H1 (cell line): ENCODE measurements at regions not wholly inside any gene's neighbourhood (a gene's known extent, or its start where the extent isn't known, plus 50 kb on each side); places are given as distances from the start of the nearest gene placed in this dataset.

Source experiments
- CTCF ChIA-PET: fragments of 300-600 bp; sonication (Branson Sonifier 250); formaldehyde crosslinking; loops from one replicate; lab custom pipeline; 2021; ENCODE audit not compliant: partially characterized antibody; lab: Charles Lee
- POLR2A ChIA-PET: fragments of 300-600 bp; sonication (Branson Sonifier 250); formaldehyde crosslinking; loops from one replicate; lab custom pipeline; 2021; ENCODE audit warnings: inconsistent platforms; ENCODE audit not compliant: partially characterized antibody; lab: Charles Lee
- DNase-seq, 2 experiments: peaks; one replicate each; pipeline versions ENCODE4 v3.0.0 to v3.0.0-alpha.2; 2010 to 2022; ENCODE audit warnings: low spot score in 2 of 2, low read depth in 1 of 2, mixed read lengths in 1 of 2
- FAIRE-seq: peaks from 2 replicates; lab custom pipeline; 2011; peaks lifted over from hg19 to GRCh38; lab: Jason Lieb, UNC
- H2AFZ ChIP-seq: 2 replicates; pipeline ENCODE4 v1.8.1; 2012; ENCODE audit warnings: low read length, inconsistent platforms
- H2AK5ac ChIP-seq: 2 replicates; pipeline ENCODE4 v1.6.1; 2013; ENCODE audit warnings: low read depth, low read length
- H2BK120ac ChIP-seq: replicated peaks from 2 replicates; pipeline ENCODE3; 2013; ENCODE audit warnings: low read depth, low read length, inconsistent platforms
- H2BK12ac ChIP-seq: 2 replicates; pipeline ENCODE4 v1.6.1; 2013; ENCODE audit warnings: low read depth, low read length
- H2BK15ac ChIP-seq: 2 replicates; pipeline ENCODE4 v1.6.1; 2013; ENCODE audit warnings: low read length
- H2BK20ac ChIP-seq: 2 replicates; pipeline ENCODE4 v1.6.1; 2013; ENCODE audit warnings: low read length
- H2BK5ac ChIP-seq: 2 replicates; pipeline ENCODE4 v1.6.1; 2013; ENCODE audit warnings: low read depth, low read length
- H3K14ac ChIP-seq: 2 replicates; pipeline ENCODE4 v1.6.1; 2013; ENCODE audit warnings: inconsistent platforms; ENCODE audit not compliant: insufficient read length
- H3K18ac ChIP-seq: 2 replicates; pipeline ENCODE4 v1.6.1; 2013; ENCODE audit warnings: low read length; ENCODE audit errors: extremely low read depth
- H3K23ac ChIP-seq: 2 replicates; pipeline ENCODE4 v1.6.1; 2013; ENCODE audit warnings: inconsistent platforms; ENCODE audit not compliant: insufficient read length
- H3K23me2 ChIP-seq: 2 replicates; pipeline ENCODE4 v1.6.1; 2013; ENCODE audit warnings: low read depth, low read length
- H3K27ac ChIP-seq: 2 replicates; pipeline ENCODE4 v1.6.1; 2011; ENCODE audit warnings: low read depth, low read length, inconsistent platforms
- H3K27me3 ChIP-seq, 4 experiments: replicated peaks in 1 of 4; 1 replicate in 1 of 4; 2 replicates in 3 of 4; pipeline versions ENCODE4 v1.6.1 to v1.8.1; 2011 to 2013; ENCODE audit warnings: low read length in 3 of 4, mild to moderate bottlenecking in 3 of 4, inconsistent platforms in 2 of 4, mixed read lengths in 2 of 4, moderate library complexity in 1 of 4; ENCODE audit not compliant: control insufficient read depth in 3 of 4, insufficient read depth in 3 of 4; ENCODE audit errors: extremely low read depth in 1 of 4
- H3K36me3 ChIP-seq, 4 experiments: 2 replicates each; pipeline versions ENCODE4 v1.6.1 to v1.8.1; 2011 to 2013; ENCODE audit warnings: mild to moderate bottlenecking in 4 of 4, low read length in 3 of 4, moderate library complexity in 2 of 4, control low read depth in 1 of 4, inconsistent platforms in 1 of 4; ENCODE audit not compliant: insufficient read depth in 4 of 4, control insufficient read depth in 2 of 4
- H3K4ac ChIP-seq: replicated peaks from 2 replicates; pipeline ENCODE3; 2013; ENCODE audit warnings: low read length, low read depth, mixed read lengths, inconsistent platforms; ENCODE audit not compliant: insufficient read length
- H3K4me1 ChIP-seq, 4 experiments: replicated peaks in 1 of 4; 1 replicate in 1 of 4; 2 replicates in 3 of 4; pipeline versions ENCODE4 v1.6.1 to v1.8.1; 2011 to 2013; ENCODE audit warnings: low read length in 3 of 4, inconsistent platforms in 2 of 4, mixed read lengths in 1 of 4; ENCODE audit not compliant: insufficient read depth in 4 of 4, control insufficient read depth in 3 of 4
- H3K4me2 ChIP-seq, 2 experiments: 2 replicates each; pipeline versions ENCODE4 v1.6.1 to v1.8.1; 2011 to 2013; ENCODE audit warnings: low read depth in 2 of 2, low read length in 2 of 2, control low read depth in 1 of 2, inconsistent platforms in 1 of 2, mild to moderate bottlenecking in 1 of 2; ENCODE audit not compliant: insufficient read depth in 1 of 2
- H3K4me3 ChIP-seq, 4 experiments: fragments of 200-600, 300-600 bp in 1 of 4; sonication (generic), shearing (Covaris generic), sonication (Bioruptor Twin) in 1 of 4; 2 replicates each; pipeline versions ENCODE4 v1.5.1 to v1.8.1; 2011 to 2016; ENCODE audit warnings: low read length in 4 of 4, low read depth in 3 of 4, control low read depth in 2 of 4, inconsistent platforms in 2 of 4, mild to moderate bottlenecking in 2 of 4, mixed read lengths in 1 of 4, moderate library complexity in 1 of 4; ENCODE audit not compliant: insufficient read depth in 2 of 4; ENCODE audit errors: extremely low read depth in 1 of 4
- H3K56ac ChIP-seq: replicated peaks from 2 replicates; pipeline ENCODE3; 2013; ENCODE audit warnings: low read depth, mild to moderate bottlenecking, mixed read lengths, low read length, inconsistent platforms; ENCODE audit not compliant: insufficient read length
- H3K79me1 ChIP-seq: 2 replicates; pipeline ENCODE4 v1.6.1; 2013; ENCODE audit warnings: low read depth, low read length, control low read depth
- H3K79me2 ChIP-seq, 2 experiments: 2 replicates each; pipeline versions ENCODE4 v1.6.1 to v1.8.1; 2012 to 2013; ENCODE audit warnings: low read length in 2 of 2, mild to moderate bottlenecking in 2 of 2, inconsistent platforms in 1 of 2; ENCODE audit not compliant: insufficient read depth in 2 of 2, control insufficient read depth in 1 of 2
- H3K9ac ChIP-seq, 4 experiments: replicated peaks in 1 of 4; 1 replicate in 1 of 4; 2 replicates in 3 of 4; pipeline versions ENCODE4 v1.6.1 to v1.8.1; 2011 to 2013; ENCODE audit warnings: low read depth in 3 of 4, low read length in 3 of 4, control low read depth in 2 of 4, mild to moderate bottlenecking in 2 of 4, moderate library complexity in 2 of 4, inconsistent platforms in 1 of 4; ENCODE audit errors: extremely low read depth in 1 of 4
- H3K9me3 ChIP-seq, 2 experiments: 2 replicates each; pipeline versions ENCODE4 v1.6.1 to v1.8.1; 2012 to 2013; ENCODE audit warnings: mild to moderate bottlenecking in 2 of 2, moderate library complexity in 2 of 2, control low read depth in 1 of 2, inconsistent platforms in 1 of 2, low read depth in 1 of 2, low read length in 1 of 2, mixed read lengths in 1 of 2; ENCODE audit not compliant: insufficient read depth in 2 of 2
- H4K20me1 ChIP-seq, 2 experiments: replicated peaks in 1 of 2; 2 replicates each; pipeline versions ENCODE3 to v1.8.1; 2011 to 2013; ENCODE audit warnings: inconsistent platforms in 2 of 2, low read length in 2 of 2, mild to moderate bottlenecking in 1 of 2; ENCODE audit not compliant: insufficient read depth in 2 of 2, control insufficient read depth in 1 of 2
- H4K5ac ChIP-seq: 2 replicates; pipeline ENCODE4 v1.6.1; 2013; ENCODE audit warnings: low read length, low read depth, mixed read lengths, inconsistent platforms; ENCODE audit not compliant: insufficient read length
- H4K8ac ChIP-seq: 2 replicates; pipeline ENCODE4 v1.8.0; 2013; ENCODE audit warnings: mild to moderate bottlenecking, moderate library complexity, low read length, inconsistent platforms; ENCODE audit not compliant: insufficient read depth; ENCODE audit errors: extremely low read depth
- H4K91ac ChIP-seq: replicated peaks from 2 replicates; pipeline ENCODE3; 2013; ENCODE audit warnings: low read length, mixed read lengths, inconsistent platforms; ENCODE audit not compliant: insufficient read length
- ASH2L ChIP-seq: fragments of 200-600, 300-600 bp; sonication (generic); IDR thresholded peaks from one replicate; pipeline ENCODE4 v1.7.1; 2017; ENCODE audit warnings: low read length
- BCL11A ChIP-seq, 2 experiments: IDR thresholded peaks; one replicate each; pipeline ENCODE4 v1.6.1; 2011; ENCODE audit warnings: low read depth in 2 of 2, low read length in 2 of 2, mild to moderate bottlenecking in 2 of 2
- CBX8 ChIP-seq: fragments of 300-800, 300-1000 bp; sonication (generic); IDR thresholded peaks from 2 replicates; pipeline ENCODE4 v1.7.1; 2016; ENCODE audit warnings: low read depth, low read length, borderline replicate concordance
- CHD2 ChIP-seq: IDR thresholded peaks from 2 replicates; pipeline ENCODE4 v1.6.1; 2012; ENCODE audit warnings: low read length, improper control_type of control experiment
- CTBP2 ChIP-seq: IDR thresholded peaks from 2 replicates; pipeline ENCODE4 v1.7.0; 2011; ENCODE audit warnings: borderline replicate concordance, mild to moderate bottlenecking, moderate library complexity, mixed read lengths, low read length; ENCODE audit not compliant: insufficient read depth, insufficient read length
- HDAC6 ChIP-seq: IDR thresholded peaks from one replicate; pipeline ENCODE4 v1.7.1; 2012; ENCODE audit warnings: low read depth, mild to moderate bottlenecking, inconsistent platforms, low read length, moderate library complexity
- JUN ChIP-seq: IDR thresholded peaks from 2 replicates; pipeline ENCODE4 v1.6.1; 2011; ENCODE audit warnings: low read depth, mild to moderate bottlenecking, improper control_type of control experiment, low read length
- KDM1A ChIP-seq: fragments of 200-600, 300-600 bp; sonication (generic); IDR thresholded peaks from 2 replicates; pipeline ENCODE4 v1.7.1; 2016; ENCODE audit warnings: mild to moderate bottlenecking, low read length, borderline replicate concordance
- KDM4A ChIP-seq: IDR thresholded peaks from one replicate; pipeline ENCODE4 v1.7.1; 2012; ENCODE audit warnings: low read depth, mild to moderate bottlenecking, moderate library complexity, low read length, inconsistent platforms; ENCODE audit not compliant: severe bottlenecking
- RAD21 ChIP-seq, 2 experiments: IDR thresholded peaks in 1 of 2; conservative IDR thresholded peaks in 1 of 2; 2 replicates each; pipeline ENCODE4 v1.6.1; 2011; ENCODE audit warnings: low read depth in 2 of 2, low read length in 2 of 2, improper control_type of control experiment in 1 of 2, inconsistent platforms in 1 of 2, mild to moderate bottlenecking in 1 of 2, moderate library complexity in 1 of 2
- RBBP5 ChIP-seq: IDR thresholded peaks from 2 replicates; pipeline ENCODE4 v1.7.1; 2012; ENCODE audit warnings: low read depth, mild to moderate bottlenecking, inconsistent platforms, low read length, moderate library complexity, borderline replicate concordance
- TCF12 ChIP-seq: IDR thresholded peaks from 2 replicates; pipeline ENCODE4 v1.6.1; 2011; ENCODE audit warnings: low read depth, mild to moderate bottlenecking, low read length
- ZNF274 ChIP-seq: IDR thresholded peaks from 2 replicates; pipeline ENCODE4 v1.7.0; 2012; ENCODE audit warnings: low read length, borderline replicate concordance; ENCODE audit errors: extremely low read depth
- WGBS, 2 experiments: shearing (Covaris generic) in 1 of 2; methylation state at CpG; one replicate each; pipeline versions ENCODE4 v1.1.6 to v1.1.7; 2013 to 2015; ENCODE audit warnings: low lambda C conversion rate in 2 of 2, mixed read lengths in 2 of 2, inconsistent platforms in 1 of 2, low coverage in 1 of 2, missing lambda C conversion rate in 1 of 2; ENCODE audit not compliant: insufficient replicate concordance in 2 of 2, insufficient coverage in 1 of 2, insufficient read length in 1 of 2; ENCODE audit errors: extremely low coverage in 1 of 2, missing lambda C conversion rate in 1 of 2; 5-methylcytosine and 5-hydroxymethylcytosine counted together

- H4K20me1 ChIP-seq: no peaks in the 10 kb centered on the region
- no peak for FAIRE-seq
- H2AK5ac ChIP-seq: no peak overlapping the region
- no peak overlapping the region for H2BK5ac ChIP-seq
- no peak overlapping the region for H4K5ac ChIP-seq
- no peak overlapping the region for H2AFZ ChIP-seq
- WGBS, 2 experiments: 92% methylated on average over 3 of the region's 3 CpGs; no CpG with 5 or more reads in 1 of the 2 experiments
- no peak overlapping the region for H3K27ac ChIP-seq
- ChIA-PET POLR2A (no interaction called here), CTCF (interaction anchor here (0.8 kb wide), 1 partner anchor 10 kb away, joined by 3 read pairs; no protein-coding TSS in a partner anchor)
- H3K4me2 ChIP-seq: no peak overlapping the region
- no peak overlapping the region for H3K4me3 ChIP-seq
- no peaks in the 10 kb centered on the region for H3K27me3 ChIP-seq
- H3K9me3 ChIP-seq: no peaks in the 10 kb centered on the region
- no peaks in the 10 kb centered on the region for H3K23me2 ChIP-seq
- H3K4me1 ChIP-seq: no peaks in the 10 kb centered on the region
- H2BK120ac ChIP-seq: no peak overlapping the region
- no peak overlapping the region for H3K14ac ChIP-seq
- no peak overlapping the region for H2BK20ac ChIP-seq
- H3K4ac ChIP-seq: no peak overlapping the region
- H3K9ac ChIP-seq: no peak overlapping the region
- no peak overlapping the region for H2BK12ac ChIP-seq
- no peak overlapping the region for H3K56ac ChIP-seq
- no peaks in the 10 kb centered on the region for H3K79me1 ChIP-seq
- DNase-seq: no peak
- H3K36me3 ChIP-seq: no peaks in the 10 kb centered on the region
- no peak overlapping the region for H2BK15ac ChIP-seq
- no peak overlapping the region for H3K18ac ChIP-seq
- H4K91ac ChIP-seq: no peak overlapping the region
- no peaks in the 10 kb centered on the region for H3K79me2 ChIP-seq
- H4K8ac ChIP-seq: no peak overlapping the region
- no peak overlapping the region for H3K23ac ChIP-seq
- no peak for TF ChIP-seq ASH2L
- TF ChIP-seq CHD2: no peak
- TF ChIP-seq JUN: no peak
- no peak for TF ChIP-seq KDM4A
- no peak for TF ChIP-seq BCL11A (IDR thresholded peaks at IDR 0.05; ENCODE audit: low read depth in 2 of 2, low read length in 2 of 2)
- no peak for TF ChIP-seq KDM1A
- no peak for TF ChIP-seq TCF12
- TF ChIP-seq HDAC6: no peak
- TF ChIP-seq RBBP5: no peak
- TF ChIP-seq CBX8: no peak
- TF ChIP-seq ZNF274: no peak
- no peak for TF ChIP-seq CTBP2
- TF ChIP-seq RAD21 (IDR thresholded peaks at IDR 0.05 in 1 of 2, conservative IDR thresholded peaks at IDR 0.05 in 1 of 2; ENCODE audit: low read depth in 2 of 2, low read length in 2 of 2): no peak
Observed at GRCh38 chr2:184053326-184053725, 545.0 kb upstream of the ZNF804A start.
